ENCODE measurements at regions not wholly inside any gene's neighbourhood (a gene's known extent, or its start where the extent isn't known, plus 50 kb on each side); places are given as distances from the start of the nearest gene placed in this dataset.

- peak; percentile 88 for DNase-seq (ENCODE audit: low read depth)
Observed at GRCh38 chr6:44012078-44012493, 115.2 kb downstream of the MRPL14 start.

DNA sequence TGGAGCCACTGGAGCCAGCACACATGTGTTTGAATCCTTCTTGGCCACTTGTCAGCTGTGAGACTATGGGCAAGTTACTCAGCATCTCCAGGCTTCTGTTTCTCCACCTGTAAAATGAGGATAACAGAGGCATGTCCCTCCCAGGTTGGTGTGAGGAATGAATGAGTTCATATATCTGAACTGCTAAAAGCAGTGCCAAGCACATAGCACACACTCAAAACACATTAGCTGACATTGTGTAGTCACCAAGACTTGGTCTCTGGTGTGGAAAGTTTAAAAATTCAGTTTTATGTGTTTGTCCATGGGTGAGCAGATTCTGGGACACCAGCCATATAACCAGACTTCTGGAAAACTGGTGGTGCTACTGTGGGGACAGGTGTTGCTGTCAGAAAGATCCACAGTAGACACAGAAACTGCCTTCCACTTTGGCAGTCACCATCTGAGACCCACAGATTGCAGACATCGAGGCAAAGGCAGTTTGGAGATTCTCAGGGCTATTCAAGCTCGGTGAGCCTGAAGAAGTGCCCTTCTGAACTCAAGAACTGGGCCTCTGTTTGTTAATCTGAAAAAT, 115.8 kb downstream of the MRPL14 start:
- no peak for DNase-seq (ENCODE audit: low read depth)

- peak; percentile 96 for DNase-seq (ENCODE audit: low read depth)
Observed at GRCh38 chr6:44010411-44011349, 116.6 kb downstream of the MRPL14 start.

GRCh38 chr6:44009425-44010321, 117.6 kb downstream of the MRPL14 start:
- DNase-seq (ENCODE audit: low read depth) = no peak

DNA sequence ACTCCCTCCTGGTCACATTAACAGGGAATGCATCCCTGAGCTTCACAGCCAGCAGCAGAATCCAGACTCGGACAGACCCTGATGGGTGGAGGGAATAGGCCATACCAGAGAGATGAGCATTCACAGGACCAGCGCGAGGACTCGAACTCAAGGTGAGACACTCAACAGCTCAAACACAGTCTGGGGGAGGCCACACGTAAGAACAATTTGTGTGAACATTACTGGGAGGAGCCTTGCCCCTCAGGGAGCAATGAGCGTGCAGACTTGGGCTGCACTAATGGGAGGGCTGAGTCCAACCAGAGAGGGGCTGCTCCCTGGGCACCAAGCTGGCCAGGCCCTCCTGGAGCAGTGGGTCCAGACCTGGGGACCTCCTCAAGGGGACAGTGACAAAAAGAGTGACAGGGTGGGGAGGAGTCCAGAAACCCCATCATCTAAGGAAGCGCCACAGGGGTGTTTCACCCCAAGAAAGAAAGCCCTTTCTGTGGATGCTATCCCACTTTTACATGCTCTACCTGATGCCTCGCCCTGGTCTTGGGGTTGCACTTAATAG, 118.4 kb downstream of the MRPL14 start:
- DNase-seq (ENCODE audit: low read depth) = no peak

GRCh38 chr6:44007818-44008621, 119.2 kb downstream of the MRPL14 start:
- DNase-seq (ENCODE audit: low read depth) = no peak

DNA sequence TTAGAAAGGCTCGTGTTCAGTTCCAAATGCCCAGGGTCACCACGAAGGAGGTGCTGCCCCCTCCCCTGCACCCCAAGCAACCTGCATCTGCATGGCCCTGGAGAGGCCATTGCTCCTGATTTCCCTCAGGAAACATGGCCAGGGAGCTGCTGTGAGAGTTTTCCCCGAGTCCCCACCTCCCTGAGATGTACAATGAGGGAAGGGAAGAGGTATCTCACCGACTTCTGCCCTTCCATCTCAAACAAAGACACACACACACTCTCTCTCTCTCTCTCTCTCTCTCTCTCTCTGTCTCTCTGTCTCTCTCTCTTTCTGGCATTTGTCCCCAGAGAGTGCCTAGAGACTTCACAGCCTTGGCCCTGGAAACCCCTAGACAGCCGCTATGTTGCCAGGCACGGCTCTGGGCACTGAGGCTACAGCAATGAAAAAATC, 120.4 kb downstream of the MRPL14 start:
- no peak for DNase-seq (ENCODE audit: low read depth)

- no peak for DNase-seq (ENCODE audit: low read depth)
Observed at GRCh38 chr6:44006123-44006871, 121.0 kb downstream of the MRPL14 start.

DNA sequence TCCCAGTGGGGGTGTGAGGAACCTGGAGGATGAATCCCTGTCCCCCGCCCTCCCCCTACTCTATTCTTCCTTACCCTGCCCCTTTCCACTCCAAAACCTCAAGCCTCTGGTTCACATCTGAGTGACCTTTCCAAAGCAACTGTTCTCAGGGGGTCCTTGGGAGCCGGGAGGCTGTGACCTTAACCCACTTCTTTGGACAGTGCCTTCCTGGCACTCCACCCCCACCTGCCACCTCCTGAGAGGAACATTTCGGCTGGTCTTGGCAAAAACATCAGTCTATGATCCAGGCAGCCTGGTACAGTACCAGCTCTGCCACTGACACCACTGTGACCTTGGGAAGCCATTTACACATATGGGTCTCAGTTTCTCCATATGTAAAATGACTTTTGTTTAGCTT, 121.7 kb downstream of the MRPL14 start:
- DNase-seq (ENCODE audit: low read depth) = no peak

GRCh38 chr6:44004625-44005506, 122.4 kb downstream of the MRPL14 start:
- no peak for DNase-seq (ENCODE audit: low read depth)

DNA sequence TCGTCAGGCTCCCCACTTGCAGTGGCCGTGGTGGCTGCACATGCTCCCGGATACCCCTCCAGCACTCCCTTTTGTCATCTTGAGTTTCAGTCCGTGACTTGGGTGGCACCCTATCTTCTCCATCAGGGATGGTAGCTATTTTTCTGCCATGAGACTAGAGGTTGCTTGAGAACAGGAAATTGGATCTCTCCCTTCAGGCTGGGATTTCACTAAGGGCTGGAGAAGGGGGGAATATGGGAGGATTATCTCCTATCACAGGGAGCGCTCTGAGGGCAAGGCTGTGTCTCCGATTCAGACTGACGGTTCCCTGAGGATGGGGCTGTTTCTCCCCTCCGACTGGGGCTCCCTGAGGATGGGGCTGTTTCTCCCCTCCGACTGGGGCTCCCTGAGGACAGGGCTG, 123.1 kb downstream of the MRPL14 start:
- DNase-seq (ENCODE audit: low read depth) = no peak

GRCh38 chr6:44003345-44004061, 123.7 kb downstream of the MRPL14 start:
- no peak for DNase-seq (ENCODE audit: low read depth)

GRCh38 chr6:44002593-44003344, 124.5 kb downstream of the MRPL14 start:
- no peak for DNase-seq (ENCODE audit: low read depth)

GRCh38 chr6:44002067-44002592, 125.1 kb downstream of the MRPL14 start:
- DNase-seq (ENCODE audit: low read depth) = no peak

DNA sequence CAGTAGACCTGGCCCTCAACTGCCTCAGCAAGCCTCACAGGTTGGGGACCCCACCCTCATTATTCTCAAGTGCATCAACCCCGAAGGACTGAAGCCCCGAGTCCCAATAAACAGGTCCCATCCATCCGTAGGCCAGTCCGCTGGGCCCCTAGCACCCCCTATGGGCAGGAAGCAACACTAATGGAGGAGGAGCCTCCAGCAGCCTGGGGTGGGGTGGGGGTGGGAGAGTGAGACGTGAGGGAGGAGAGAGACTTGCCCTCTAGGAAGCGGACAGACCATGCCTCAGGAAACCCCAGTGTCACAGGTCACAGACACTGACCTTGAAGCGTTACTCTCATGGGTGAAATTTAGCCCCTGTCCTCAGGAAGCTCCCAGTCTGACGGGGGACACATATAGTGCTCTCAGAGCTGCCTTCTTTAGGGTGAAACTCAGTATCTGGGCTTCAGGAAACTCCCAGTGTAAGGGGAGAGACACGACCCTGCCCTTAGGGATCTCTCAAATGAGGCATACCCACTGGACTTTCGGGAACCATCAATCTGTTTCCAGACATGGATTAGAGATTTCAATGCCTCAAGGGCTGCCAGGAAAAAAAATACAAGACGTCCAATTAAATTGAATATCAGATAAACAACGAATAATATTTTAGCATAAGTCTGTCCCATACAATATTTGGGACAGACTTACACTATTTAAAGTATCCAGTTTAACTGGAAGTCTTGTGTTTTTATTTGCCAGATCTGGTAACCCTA, 125.8 kb downstream of the MRPL14 start:
- no peak for DNase-seq (ENCODE audit: low read depth)

- no peak for DNase-seq (ENCODE audit: low read depth)
Observed at GRCh38 chr6:44000164-44000842, 126.9 kb downstream of the MRPL14 start.

GRCh38 chr6:43999628-44000027, 127.6 kb downstream of the MRPL14 start:
- no peak for DNase-seq (ENCODE audit: low read depth)

Data from fibroblast of gingiva (primary cell).